NB4 (cell line): ENCODE measurements at regions not wholly inside any gene's neighbourhood (a gene's known extent, or its start where the extent isn't known, plus 50 kb on each side); places are given as distances from the start of the nearest gene placed in this dataset.

Experiments used
- POLR2A ChIP-seq: IDR thresholded peaks from 2 replicates; pipeline ENCODE4 v1.6.1; 2011; ENCODE audit warnings: mild to moderate bottlenecking; ENCODE audit not compliant: insufficient read length; ENCODE audit errors: extremely low read depth
- TF ChIP-seq, protein P1 (sequence below): IDR thresholded peaks from one replicate; pipeline ENCODE4 v1.5.1; 2012; ENCODE audit warnings: low read depth, low read length

DNA sequence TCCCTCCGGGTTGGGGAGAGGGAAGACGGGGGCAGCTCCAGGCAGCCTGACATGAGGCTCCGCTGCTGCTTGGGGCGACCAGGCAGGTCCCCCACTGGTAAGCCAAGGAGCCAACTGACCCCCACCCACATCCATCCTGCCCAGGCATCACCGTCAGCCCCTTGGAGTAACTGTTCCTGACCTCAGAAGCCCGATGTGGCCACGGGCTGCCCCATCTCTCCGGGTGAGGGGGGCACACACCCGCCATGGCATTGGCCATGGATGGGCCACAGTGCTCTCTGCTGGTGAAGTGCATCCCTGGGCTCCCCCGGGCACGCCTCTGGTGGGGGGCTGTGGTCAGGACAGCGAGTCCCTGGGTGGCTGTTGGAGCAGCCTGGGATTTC, 100.0 kb downstream of the CRYAA start:
- TF ChIP-seq, protein P1, sequence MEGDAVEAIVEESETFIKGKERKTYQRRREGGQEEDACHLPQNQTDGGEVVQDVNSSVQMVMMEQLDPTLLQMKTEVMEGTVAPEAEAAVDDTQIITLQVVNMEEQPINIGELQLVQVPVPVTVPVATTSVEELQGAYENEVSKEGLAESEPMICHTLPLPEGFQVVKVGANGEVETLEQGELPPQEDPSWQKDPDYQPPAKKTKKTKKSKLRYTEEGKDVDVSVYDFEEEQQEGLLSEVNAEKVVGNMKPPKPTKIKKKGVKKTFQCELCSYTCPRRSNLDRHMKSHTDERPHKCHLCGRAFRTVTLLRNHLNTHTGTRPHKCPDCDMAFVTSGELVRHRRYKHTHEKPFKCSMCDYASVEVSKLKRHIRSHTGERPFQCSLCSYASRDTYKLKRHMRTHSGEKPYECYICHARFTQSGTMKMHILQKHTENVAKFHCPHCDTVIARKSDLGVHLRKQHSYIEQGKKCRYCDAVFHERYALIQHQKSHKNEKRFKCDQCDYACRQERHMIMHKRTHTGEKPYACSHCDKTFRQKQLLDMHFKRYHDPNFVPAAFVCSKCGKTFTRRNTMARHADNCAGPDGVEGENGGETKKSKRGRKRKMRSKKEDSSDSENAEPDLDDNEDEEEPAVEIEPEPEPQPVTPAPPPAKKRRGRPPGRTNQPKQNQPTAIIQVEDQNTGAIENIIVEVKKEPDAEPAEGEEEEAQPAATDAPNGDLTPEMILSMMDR = no peak
- no peak for TF ChIP-seq POLR2A
